ENCODE measurements at regions not wholly inside any gene's neighbourhood (a gene's known extent, or its start where the extent isn't known, plus 50 kb on each side); places are given as distances from the start of the nearest gene placed in this dataset.
"Not testable (repeated sequence)": the region's sequence is repeated elsewhere in the genome, so short reads cannot be mapped to it uniquely, and the experiment has no call there.

DNA sequence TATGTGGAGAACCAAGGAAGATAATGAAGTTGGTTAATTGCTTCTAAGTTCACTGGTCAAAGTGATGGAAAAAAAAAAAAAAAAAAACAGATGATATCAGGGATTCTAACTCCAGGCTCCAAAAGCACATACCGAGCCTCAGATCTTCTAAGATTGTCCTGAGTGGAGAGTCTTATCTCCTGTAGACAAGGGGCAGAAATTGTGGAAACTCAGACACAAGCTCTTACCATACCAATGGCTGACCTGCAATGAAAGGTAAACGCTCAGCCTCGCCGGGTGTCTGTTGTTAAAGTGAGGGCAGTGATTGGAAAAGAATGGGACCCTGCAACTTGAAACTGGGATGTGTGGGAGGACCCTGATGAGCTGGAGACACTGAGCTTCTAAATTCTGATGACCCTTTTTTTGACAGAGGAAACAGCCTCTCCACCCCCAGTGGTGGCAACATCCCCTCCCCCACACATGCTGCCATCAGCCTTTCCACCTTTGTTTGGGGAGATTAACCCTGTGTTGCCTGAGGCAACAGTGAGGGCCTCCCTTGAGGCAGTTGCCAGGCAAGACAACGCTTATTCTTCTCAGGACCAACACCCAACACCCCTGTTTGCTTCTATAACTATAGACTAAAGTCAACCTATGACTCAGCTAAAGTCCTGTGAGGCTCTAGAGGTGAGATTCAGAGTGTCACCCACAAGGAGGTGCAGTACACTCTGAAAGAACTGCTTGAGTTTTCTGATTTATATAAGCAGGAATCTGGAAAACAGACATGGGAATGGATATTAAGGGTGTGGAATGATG lies 154.0 kb downstream of the THBS2 start:
- no peaks in the 10 kb centered on the region for H3K9me3 ChIP-seq (replicated peaks)
- H3K27ac ChIP-seq, result no peak overlapping the region; the same call in 1 of the 2 replicates
- no peaks in the 10 kb centered on the region for H3K36me3 ChIP-seq
- DNase-seq, result no peak
- H3K4me1 ChIP-seq, result peaks cover 54% of the 10 kb centered on the region
- H3K4me3 ChIP-seq, result no peak overlapping the region
- no peaks in the 10 kb centered on the region for H3K27me3 ChIP-seq

DNA sequence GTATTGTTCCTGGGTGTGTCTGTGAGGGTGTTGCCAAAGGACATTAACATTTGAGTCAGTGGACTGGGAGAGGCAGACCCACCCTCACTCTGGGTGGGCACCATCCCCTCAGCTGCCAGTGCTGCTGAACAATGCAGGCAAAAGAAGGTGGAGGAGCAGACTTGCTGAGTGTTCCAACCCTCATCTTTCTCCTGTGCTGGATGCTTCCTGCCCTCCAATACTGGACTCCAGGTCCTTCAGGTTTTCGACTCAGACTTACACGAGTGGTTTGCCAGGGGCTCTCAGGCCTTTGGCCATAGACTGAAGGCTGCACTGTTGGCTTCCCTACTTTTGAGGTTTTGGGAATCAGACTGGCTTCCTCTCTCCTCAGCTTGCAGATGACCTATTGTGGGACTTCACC lies 155.0 kb downstream of the THBS2 start:
- DNase-seq; H3K27ac ChIP-seq; H3K36me3 ChIP-seq; H3K27me3 ChIP-seq; H3K9me3 ChIP-seq (replicated peaks); H3K4me3 ChIP-seq: not testable (repeated sequence)
- peaks cover 54% of the 10 kb centered on the region for H3K4me1 ChIP-seq

DNA sequence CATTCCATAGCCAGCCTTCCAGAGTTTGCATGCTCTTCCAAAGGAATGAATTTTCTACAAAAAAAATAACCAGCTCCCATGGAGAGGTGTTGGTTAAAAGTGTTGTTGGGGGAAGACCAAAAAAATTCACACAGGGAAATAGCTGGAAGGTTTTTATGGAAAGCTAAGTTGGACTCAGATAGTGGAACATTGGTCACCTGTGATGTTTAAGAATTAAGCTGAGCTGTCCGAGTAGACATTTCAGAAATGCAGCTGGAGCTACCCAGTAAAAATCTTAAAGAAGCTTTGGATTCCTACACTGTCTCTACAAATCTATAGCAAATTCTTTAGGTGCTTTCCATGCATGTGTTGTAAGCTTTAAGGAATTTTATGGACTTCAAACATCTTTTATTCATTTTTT lies 155.5 kb downstream of the THBS2 start:
- peak overlapping the region; percentile 78 for H3K27ac ChIP-seq

DNA sequence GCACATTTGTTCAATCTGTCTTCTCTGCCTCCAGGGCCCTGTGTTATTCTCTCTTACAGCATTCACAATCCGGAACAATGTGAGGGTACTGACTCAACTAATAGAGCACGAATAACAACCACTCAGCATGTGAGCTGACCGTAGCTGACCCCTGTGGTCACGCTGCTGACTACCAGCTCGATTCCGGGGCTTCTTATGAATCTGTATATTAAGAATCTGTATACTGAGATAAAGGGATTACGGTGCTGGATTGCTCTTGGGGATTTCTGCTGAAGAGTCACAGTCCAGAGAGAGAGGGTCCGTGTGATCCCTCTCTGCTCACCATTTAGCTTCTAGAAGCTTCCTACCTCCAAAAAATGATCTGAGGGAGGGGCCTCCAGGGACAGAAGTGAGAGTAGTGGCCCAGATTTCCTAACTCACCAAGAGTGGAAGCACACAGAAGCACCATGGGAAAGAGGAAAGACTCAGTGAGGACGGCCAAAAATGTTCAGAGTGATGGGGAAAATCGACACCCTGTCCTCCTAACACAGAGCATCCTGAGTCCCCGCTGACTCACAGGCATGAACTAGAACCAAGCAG lies 156.2 kb downstream of the THBS2 start:
- Histone ChIP-seq H3K9me3 (replicated peaks) (no peaks in the 10 kb centered on the region; the same call in 1 of the 2 replicates), H3K4me1 (peaks cover 54% of the 10 kb centered on the region), H3K27ac (peak overlapping the region; percentile 78), H3K4me3 (no peak overlapping the region), H3K27me3 (no peaks in the 10 kb centered on the region), H3K36me3 (no peaks in the 10 kb centered on the region)
- peak; percentile 89 to 92 for DNase-seq

More for the DNA sequence above, 155.5 kb downstream of the THBS2 start:
- Histone ChIP-seq H3K4me1 (peaks cover 54% of the 10 kb centered on the region), H3K36me3 (no peaks in the 10 kb centered on the region), H3K9me3 (replicated peaks) (no peaks in the 10 kb centered on the region), H3K4me3 (no peak overlapping the region), H3K27me3 (no peaks in the 10 kb centered on the region)
- DNase-seq, result no peak

DNA sequence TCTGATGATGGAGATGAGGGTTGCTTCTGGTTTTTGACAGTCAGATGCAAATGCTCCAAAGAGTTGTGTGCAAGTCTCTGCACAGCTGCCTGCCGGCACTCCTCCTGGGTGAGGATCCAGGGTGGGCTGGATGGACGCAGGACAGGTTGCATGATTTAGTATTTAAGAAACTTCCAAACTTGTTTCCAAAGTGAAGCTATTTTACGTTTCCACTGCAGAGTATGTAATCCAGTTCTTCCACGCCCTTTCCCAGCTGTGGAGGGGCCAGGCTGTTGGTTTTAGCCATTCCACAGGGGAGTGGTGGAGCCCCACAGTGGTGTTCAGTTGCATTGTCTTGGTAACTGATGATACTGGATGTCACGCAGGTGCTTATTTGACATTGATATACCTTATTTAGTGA lies 157.3 kb downstream of the THBS2 start:
- DNase-seq, result peak; percentile 55 to 65
- Histone ChIP-seq H3K9me3 (replicated peaks) (peaks cover 6% of the 10 kb centered on the region; the same call in 1 of the 2 replicates), H3K27me3 (no peaks in the 10 kb centered on the region), H3K4me1 (peaks cover 45% of the 10 kb centered on the region), H3K36me3 (no peaks in the 10 kb centered on the region), H3K4me3 (no peak overlapping the region), H3K27ac (peak overlapping the region; percentile 78)

DNA sequence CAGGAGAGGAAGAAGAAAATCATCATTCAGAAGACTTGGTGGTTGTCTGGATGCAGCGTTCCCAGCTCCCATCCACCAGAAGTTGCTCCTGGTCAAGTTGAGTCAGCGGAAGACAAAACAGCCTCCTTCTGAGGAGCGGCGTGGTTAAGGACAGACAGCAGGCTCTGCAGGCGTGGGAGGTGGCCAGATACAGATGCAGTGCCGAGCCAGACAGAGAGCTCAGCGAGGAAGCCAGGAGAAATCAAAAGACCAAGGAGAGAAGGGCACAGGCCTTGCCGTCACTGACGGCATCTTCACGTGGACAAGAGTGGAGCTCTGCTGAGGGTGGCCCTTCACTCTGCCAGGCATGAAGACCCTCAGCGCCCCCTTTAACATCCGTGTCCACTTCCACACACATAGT lies 158.5 kb downstream of the THBS2 start:
- Histone ChIP-seq H3K4me3 (no peak overlapping the region), H3K27ac (no peak overlapping the region), H3K27me3 (no peaks in the 10 kb centered on the region), H3K4me1 (peaks cover 34% of the 10 kb centered on the region), H3K36me3 (no peaks in the 10 kb centered on the region), H3K9me3 (replicated peaks) (peaks cover 15% of the 10 kb centered on the region)
- no peak for DNase-seq

DNA sequence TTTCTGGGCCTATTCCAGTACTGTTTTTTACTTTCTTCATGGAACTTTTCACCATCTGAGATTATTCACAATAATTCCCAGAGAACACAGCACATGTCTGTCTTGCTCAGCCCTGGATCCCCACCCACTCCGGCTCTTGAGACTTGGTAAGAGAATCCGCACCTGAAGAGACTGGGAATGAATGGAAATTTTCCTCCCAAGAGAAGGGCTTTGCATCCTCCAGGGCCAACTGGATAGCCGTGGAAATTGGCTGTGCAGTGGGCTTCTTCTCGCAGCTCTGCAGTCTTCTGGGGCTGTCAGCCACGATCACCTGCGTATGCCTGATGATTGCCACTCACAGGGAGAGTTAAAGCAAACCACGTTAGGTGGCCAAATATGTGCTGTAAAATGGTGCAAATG lies 159.1 kb downstream of the THBS2 start:
- no peak for DNase-seq
- peaks cover 21% of the 10 kb centered on the region for H3K9me3 ChIP-seq (replicated peaks)
- no peak overlapping the region for H3K27ac ChIP-seq
- no peaks in the 10 kb centered on the region for H3K27me3 ChIP-seq
- H3K4me1 ChIP-seq, result peaks cover 29% of the 10 kb centered on the region
- no peak overlapping the region for H3K4me3 ChIP-seq
- no peaks in the 10 kb centered on the region for H3K36me3 ChIP-seq

DNA sequence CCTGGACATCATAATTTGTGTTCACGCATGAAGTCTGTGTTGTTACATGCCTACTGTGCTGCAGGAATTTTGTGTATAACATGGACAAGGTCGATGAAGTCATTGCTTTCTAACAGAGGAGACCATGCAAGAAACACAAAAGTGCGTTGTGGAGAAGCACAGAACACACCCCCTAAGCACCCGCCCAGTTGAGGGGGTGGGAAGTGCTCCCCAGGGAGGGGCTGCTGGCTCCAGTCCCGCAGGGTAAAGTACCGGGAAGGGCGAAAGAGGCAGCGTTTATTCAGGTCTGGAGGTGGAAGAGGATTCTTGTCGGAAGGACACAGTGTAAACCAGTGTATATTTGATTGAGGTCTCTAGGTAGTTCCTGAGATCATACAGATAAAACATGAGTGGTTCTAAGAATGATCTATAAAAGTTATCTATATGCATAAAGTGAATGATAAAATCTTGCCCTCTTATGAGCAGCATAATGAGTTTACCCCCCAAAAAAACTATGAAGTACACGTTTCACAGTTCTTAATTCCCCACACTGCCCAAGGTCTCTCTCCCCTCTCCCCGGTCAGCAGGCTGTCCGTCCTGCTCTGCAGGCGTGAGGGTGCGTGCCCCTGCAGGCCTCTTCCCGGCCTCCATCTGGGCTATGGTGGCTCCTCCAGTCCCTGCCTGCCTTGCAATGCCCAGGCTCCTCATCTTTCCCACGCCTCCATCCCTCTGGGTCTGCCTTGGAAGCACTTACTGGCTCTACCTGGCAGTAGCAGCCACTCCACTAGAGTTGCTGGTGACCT lies 159.7 kb downstream of the THBS2 start:
- H3K9me3 ChIP-seq (replicated peaks), result peaks cover 22% of the 10 kb centered on the region
- no peak overlapping the region for H3K4me3 ChIP-seq
- DNase-seq, result no peak
- H3K4me1 ChIP-seq, result peaks cover 29% of the 10 kb centered on the region
- no peaks in the 10 kb centered on the region for H3K27me3 ChIP-seq
- no peak overlapping the region for H3K27ac ChIP-seq
- no peaks in the 10 kb centered on the region for H3K36me3 ChIP-seq

DNA sequence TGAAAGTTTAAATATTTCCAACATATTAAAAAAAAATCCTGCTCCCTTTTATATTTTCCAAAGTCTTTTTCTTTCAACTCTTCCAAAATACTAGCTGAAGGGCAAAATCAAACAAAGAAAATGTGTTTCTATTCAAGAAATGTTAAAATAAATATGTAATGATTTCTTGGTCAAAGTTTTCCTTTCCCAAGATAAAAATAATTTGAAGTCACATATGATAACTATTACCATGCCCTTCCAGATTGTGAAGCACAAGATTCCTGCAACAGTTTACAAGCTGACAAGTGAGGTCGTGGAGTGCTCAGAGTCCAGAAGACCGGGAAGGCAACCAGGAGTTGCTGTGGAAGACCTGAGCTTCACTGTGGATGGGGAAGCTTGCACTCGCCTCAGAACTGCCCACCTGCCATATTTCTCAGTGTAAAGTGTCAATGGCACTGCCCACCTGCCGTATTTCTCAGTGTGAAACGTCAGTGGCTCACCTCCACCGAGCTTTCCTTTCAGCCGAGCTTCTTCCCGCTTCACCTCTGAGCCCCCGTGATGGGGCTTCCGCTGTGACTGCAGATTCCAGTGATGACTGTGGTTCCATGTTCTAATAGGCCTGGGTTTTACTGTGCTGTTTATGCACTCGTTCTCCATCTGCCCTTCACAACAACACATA lies 160.5 kb downstream of the THBS2 start:
- Histone ChIP-seq H3K4me3 (no peak overlapping the region), H3K4me1 (peaks cover 24% of the 10 kb centered on the region), H3K27me3 (no peaks in the 10 kb centered on the region), H3K36me3 (no peaks in the 10 kb centered on the region), H3K27ac (no peak overlapping the region), H3K9me3 (replicated peaks) (peaks cover 22% of the 10 kb centered on the region)
- DNase-seq, result no peak

DNA sequence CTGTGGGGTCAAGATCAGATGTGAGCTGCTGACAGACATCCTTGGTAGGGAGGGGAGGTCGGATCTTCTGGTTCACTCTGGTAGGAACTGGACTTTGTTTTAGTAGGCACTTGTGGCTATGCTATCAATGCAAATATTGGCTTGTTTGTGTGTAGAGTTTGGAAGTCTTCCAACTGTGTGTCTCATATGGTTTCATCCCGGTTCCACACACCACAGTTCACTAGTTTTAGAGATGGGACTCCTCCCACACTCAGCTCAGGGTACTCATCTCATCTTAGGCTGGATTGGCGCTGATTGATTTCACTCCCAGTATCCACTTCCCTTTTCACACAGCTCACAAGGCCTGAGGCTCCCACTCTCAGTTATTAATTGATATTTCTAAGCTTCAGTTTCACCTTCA lies 161.3 kb downstream of the THBS2 start:
- no peak overlapping the region for H3K27ac ChIP-seq
- no peak for DNase-seq
- H3K4me1 ChIP-seq, result peaks cover 23% of the 10 kb centered on the region
- peaks cover 22% of the 10 kb centered on the region for H3K9me3 ChIP-seq (replicated peaks)
- no peak overlapping the region for H3K4me3 ChIP-seq
- no peaks in the 10 kb centered on the region for H3K36me3 ChIP-seq
- no peaks in the 10 kb centered on the region for H3K27me3 ChIP-seq

DNA sequence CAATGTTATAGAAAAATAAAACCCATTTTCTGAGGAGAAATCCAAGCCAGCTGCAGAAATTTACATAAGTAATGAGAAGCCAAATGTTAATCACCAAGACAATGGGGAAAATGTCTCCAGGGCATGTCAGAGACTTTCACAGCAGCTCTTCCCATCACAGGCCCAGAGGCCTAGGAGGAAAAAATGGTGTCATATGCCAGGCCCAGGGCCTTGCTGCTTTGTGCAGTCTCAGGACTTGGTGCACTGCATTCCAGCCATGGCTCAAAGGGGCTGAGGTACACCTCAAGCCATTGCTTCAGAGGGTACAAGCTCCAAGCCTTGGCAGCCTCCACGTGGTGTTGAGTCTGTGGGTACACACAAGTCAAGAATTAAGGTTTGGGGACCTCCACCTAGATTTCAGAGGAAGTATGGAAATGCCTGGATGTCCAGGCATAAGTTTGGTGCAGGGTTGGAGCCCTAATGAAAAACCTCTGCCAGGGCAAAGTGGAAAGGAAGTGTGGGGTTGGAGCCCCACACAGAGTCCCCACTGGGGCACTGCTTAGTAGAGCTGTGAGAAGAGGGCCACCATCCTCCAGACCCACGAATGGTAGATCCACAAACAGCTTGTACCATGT lies 163.0 kb downstream of the THBS2 start:
- not testable (repeated sequence) for H3K27me3 ChIP-seq, H3K36me3 ChIP-seq, H3K4me3 ChIP-seq, H3K27ac ChIP-seq, DNase-seq
- Histone ChIP-seq H3K4me1 (peaks cover 14% of the 10 kb centered on the region), H3K9me3 (replicated peaks) (peaks cover 25% of the 10 kb centered on the region)

DNA sequence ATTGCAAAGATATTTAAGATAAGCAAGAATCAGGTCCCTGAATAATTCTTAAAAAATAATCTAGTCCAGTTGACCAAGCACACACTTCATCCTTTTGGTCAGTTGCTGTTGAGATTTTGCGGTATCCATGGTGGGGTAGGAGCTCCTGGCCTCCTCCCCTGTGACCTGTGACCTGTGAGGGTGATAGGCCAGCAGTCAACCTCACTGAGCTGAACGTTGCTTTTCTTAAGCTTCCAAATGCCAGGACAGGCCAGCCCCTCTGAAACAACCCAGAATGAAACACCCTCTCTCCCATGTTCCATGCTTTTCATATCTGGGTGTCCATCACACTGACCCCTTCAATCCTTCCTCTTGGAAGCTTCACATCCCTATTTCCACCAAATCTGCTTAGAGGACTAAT lies 164.9 kb downstream of the THBS2 start:
- H3K4me1 ChIP-seq, result peaks cover 14% of the 10 kb centered on the region
- DNase-seq, result no peak
- no peak overlapping the region for H3K27ac ChIP-seq
- no peaks in the 10 kb centered on the region for H3K27me3 ChIP-seq
- no peak overlapping the region for H3K4me3 ChIP-seq
- H3K9me3 ChIP-seq (replicated peaks), result peaks cover 25% of the 10 kb centered on the region
- no peaks in the 10 kb centered on the region for H3K36me3 ChIP-seq

DNA sequence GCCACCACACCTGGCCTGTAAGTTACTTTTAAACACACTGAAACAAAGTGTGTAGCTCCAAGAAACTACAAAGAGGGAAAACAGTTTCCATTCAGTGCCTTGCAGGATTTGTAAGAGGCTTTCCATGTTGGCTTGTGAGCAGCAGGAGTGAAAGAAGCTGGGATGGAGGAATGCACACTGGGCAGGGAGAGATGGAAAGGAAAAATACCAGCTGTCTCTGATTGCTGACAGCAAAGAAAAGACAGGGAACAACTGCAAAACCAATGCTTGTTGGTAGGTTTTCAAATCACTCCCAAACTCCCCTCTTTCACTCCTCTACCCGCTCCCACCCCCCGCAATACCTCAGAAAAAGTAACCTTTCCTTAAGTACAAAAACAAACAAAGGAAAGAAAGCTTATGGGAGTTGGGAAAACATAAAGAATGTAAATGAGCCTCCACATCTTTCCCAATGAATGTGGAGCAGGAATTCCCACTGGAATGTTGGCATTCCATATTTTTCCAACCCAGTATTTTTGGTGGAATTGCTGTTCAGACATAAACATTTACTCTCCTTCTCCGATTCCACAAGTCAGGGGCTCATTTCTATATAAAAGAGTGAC lies 166.1 kb downstream of the THBS2 start:
- DNase-seq, result peak; percentile 74 to 87
- Histone ChIP-seq H3K4me3 (peak overlapping the region; percentile 16), H3K27me3 (no peaks in the 10 kb centered on the region), H3K9me3 (replicated peaks) (peaks cover 25% of the 10 kb centered on the region), H3K4me1 (peaks cover 14% of the 10 kb centered on the region), H3K36me3 (no peaks in the 10 kb centered on the region), H3K27ac (peak overlapping the region; percentile 85)

DNA sequence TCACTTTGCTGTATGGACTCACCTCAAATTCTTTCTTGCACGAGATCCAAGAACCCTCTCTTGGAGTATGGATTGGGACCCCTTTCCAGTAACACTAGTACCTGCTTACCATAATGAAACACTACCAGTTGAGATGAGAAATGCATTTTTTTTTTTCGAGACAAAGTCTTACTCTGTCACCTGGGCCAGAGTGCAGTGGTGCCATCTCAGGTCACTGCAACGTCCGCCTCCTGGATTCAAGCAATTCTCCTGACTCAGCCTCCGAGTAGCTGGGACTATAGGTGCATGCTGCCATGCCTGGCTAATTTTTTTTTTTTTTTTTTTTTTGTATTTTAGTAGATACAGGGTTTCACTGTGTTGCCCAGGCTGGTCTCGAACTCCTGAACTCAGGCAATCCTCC lies 167.0 kb downstream of the THBS2 start:
- H3K36me3 ChIP-seq, DNase-seq, H3K27ac ChIP-seq, H3K4me3 ChIP-seq, H3K27me3 ChIP-seq: not testable (repeated sequence)
- peaks cover 22% of the 10 kb centered on the region for H3K9me3 ChIP-seq (replicated peaks)
- H3K4me1 ChIP-seq, result peaks cover 14% of the 10 kb centered on the region

Data from SJCRH30 (cell line).